Stimulated activated naive B cell treated with anti-CD40 and anti-IgM and Interleukin-4, amounts not matched to agents 10 μg/mL and 1 μg/mL and 100 μg/mL, for 72 hours (primary cell): ENCODE measurements at regions not wholly inside any gene's neighbourhood (a gene's known extent, or its start where the extent isn't known, plus 50 kb on each side); places are given as distances from the start of the nearest gene placed in this dataset.
"Not testable (repeated sequence)": the region's sequence is repeated elsewhere in the genome, so short reads cannot be mapped to it uniquely, and the experiment has no call there.

ENCODE experiments used
- ATAC-seq, 2 donors: fragments of 150-1000 bp; cut with Tn5 transposase; replicated peaks; 2 replicates each; pipeline ENCODE4 v1.10.0; 2021; ENCODE audit warnings: moderate library complexity in 1 of 2
- DNase-seq: peaks from one replicate; pipeline ENCODE4 v3.0.0; 2021
- H3K27ac Mint-ChIP-seq: one replicate; pipeline ENCODE4 v1.8.0; 2022; ENCODE audit warnings: mild to moderate bottlenecking, mixed read lengths
- H3K27me3 Mint-ChIP-seq, 2 donors: one replicate each; pipeline ENCODE4 v1.8.0; 2022; ENCODE audit warnings: mixed read lengths in 2 of 2
- H3K36me3 Mint-ChIP-seq, 2 donors: one replicate each; pipeline ENCODE4 v1.8.0; 2022; ENCODE audit warnings: mixed read lengths in 2 of 2, mild to moderate bottlenecking in 1 of 2
- H3K4me1 Mint-ChIP-seq, 2 donors: one replicate each; pipeline ENCODE4 v1.8.0; 2022; ENCODE audit warnings: mixed read lengths in 2 of 2, mild to moderate bottlenecking in 1 of 2
- H3K4me3 Mint-ChIP-seq, 2 donors: one replicate each; pipeline ENCODE4 v1.8.0; 2022; ENCODE audit warnings: mild to moderate bottlenecking in 2 of 2, mixed read lengths in 2 of 2, moderate library complexity in 1 of 2
- H3K9me3 Mint-ChIP-seq, 2 donors: one replicate each; pipeline ENCODE4 v1.8.0; 2022; ENCODE audit warnings: mixed read lengths in 2 of 2, mild to moderate bottlenecking in 1 of 2

GRCh38 chr2:156769802-156770201 is 333.6 kb downstream of the GPD2 start:
- no peak for ATAC-seq
- Mint-ChIP-seq H3K4me1 (no peaks in the 10 kb centered on the region), H3K27ac (no peak overlapping the region), H3K36me3 (no peaks in the 10 kb centered on the region), H3K4me3 (no peak overlapping the region), H3K9me3 (peaks cover 9 to 13% of the 10 kb centered on the region in 2 donors), H3K27me3 (peaks cover 0 to 6% of the 10 kb centered on the region in 2 donors)
- no peak for DNase-seq

- no peaks in the 10 kb centered on the region for H3K4me1 Mint-ChIP-seq
- no peak overlapping the region for H3K4me3 Mint-ChIP-seq
- no peaks in the 10 kb centered on the region for H3K36me3 Mint-ChIP-seq
- DNase-seq (no peak), ATAC-seq (no peak)
- H3K9me3 Mint-ChIP-seq, result peaks cover 7 to 8% of the 10 kb centered on the region in 2 donors
- no peak overlapping the region for H3K27ac Mint-ChIP-seq
- no peaks in the 10 kb centered on the region for H3K27me3 Mint-ChIP-seq
These were observed 342.7 kb downstream of the GPD2 start for GRCh38 chr2:156778916-156779315.

- Mint-ChIP-seq H3K4me3 (no peak overlapping the region), H3K27me3 (no peaks in the 10 kb centered on the region), H3K9me3 (peaks cover 6 to 8% of the 10 kb centered on the region in 2 donors), H3K36me3 (no peaks in the 10 kb centered on the region), H3K27ac (no peak overlapping the region), H3K4me1 (no peaks in the 10 kb centered on the region)
- DNase-seq (no peak), ATAC-seq (no peak)
These were observed 343.4 kb downstream of the GPD2 start for GRCh38 chr2:156779416-156780120.

GRCh38 chr2:156781677-156782076 is 345.5 kb downstream of the GPD2 start:
- not testable (repeated sequence) for ATAC-seq, H3K27ac Mint-ChIP-seq, DNase-seq, H3K4me1 Mint-ChIP-seq, H3K9me3 Mint-ChIP-seq, H3K4me3 Mint-ChIP-seq, H3K27me3 Mint-ChIP-seq, H3K36me3 Mint-ChIP-seq

GRCh38 chr2:156784020-156784701 is 348.0 kb downstream of the GPD2 start:
- H3K27ac Mint-ChIP-seq, result no peak overlapping the region
- H3K27me3 Mint-ChIP-seq, result no peaks in the 10 kb centered on the region
- DNase-seq, result no peak
- ATAC-seq, result no peak
- H3K4me1 Mint-ChIP-seq, result no peaks in the 10 kb centered on the region
- H3K4me3 Mint-ChIP-seq, result no peak overlapping the region
- peaks cover 1 to 8% of the 10 kb centered on the region in 2 donors for H3K9me3 Mint-ChIP-seq
- no peaks in the 10 kb centered on the region for H3K36me3 Mint-ChIP-seq

- Mint-ChIP-seq H3K36me3 (no peaks in the 10 kb centered on the region), H3K27me3 (no peaks in the 10 kb centered on the region), H3K27ac (no peak overlapping the region), H3K4me1 (no peaks in the 10 kb centered on the region), H3K9me3 (peaks cover 0 to 1% of the 10 kb centered on the region in 2 donors), H3K4me3 (no peak overlapping the region)
- DNase-seq (no peak), ATAC-seq (no peak)
These were observed 351.3 kb downstream of the GPD2 start for GRCh38 chr2:156787517-156787916.

GRCh38 chr2:156790343-156791037 is 354.3 kb downstream of the GPD2 start:
- no peaks in the 10 kb centered on the region for H3K4me1 Mint-ChIP-seq
- H3K36me3 Mint-ChIP-seq, result no peaks in the 10 kb centered on the region
- no peak overlapping the region for H3K4me3 Mint-ChIP-seq
- no peak overlapping the region for H3K27ac Mint-ChIP-seq
- H3K27me3 Mint-ChIP-seq, result no peaks in the 10 kb centered on the region
- H3K9me3 Mint-ChIP-seq, result peaks cover 0 to 1% of the 10 kb centered on the region in 2 donors
- no peak for DNase-seq
- ATAC-seq, result no peak

- ATAC-seq, result no peak
- Mint-ChIP-seq H3K27me3 (no peaks in the 10 kb centered on the region), H3K4me1 (no peaks in the 10 kb centered on the region), H3K36me3 (no peaks in the 10 kb centered on the region), H3K27ac (no peak overlapping the region), H3K4me3 (no peak overlapping the region), H3K9me3 (peaks cover 0 to 1% of the 10 kb centered on the region in 2 donors)
- no peak for DNase-seq
These were observed 356.2 kb downstream of the GPD2 start for GRCh38 chr2:156792242-156792840.

GRCh38 chr2:156797832-156798231 is 361.7 kb downstream of the GPD2 start:
- Mint-ChIP-seq H3K27me3 (no peaks in the 10 kb centered on the region), H3K9me3 (no peaks in the 10 kb centered on the region), H3K4me3 (no peak overlapping the region), H3K27ac (no peak overlapping the region), H3K4me1 (no peaks in the 10 kb centered on the region), H3K36me3 (no peaks in the 10 kb centered on the region)
- no peak for DNase-seq
- no peak for ATAC-seq

- Mint-ChIP-seq H3K27me3 (peaks cover 0 to 5% of the 10 kb centered on the region in 2 donors), H3K36me3 (no peaks in the 10 kb centered on the region), H3K9me3 (no peaks in the 10 kb centered on the region), H3K4me3 (no peak overlapping the region), H3K27ac (no peak overlapping the region), H3K4me1 (no peaks in the 10 kb centered on the region)
- DNase-seq (no peak), ATAC-seq (no peak)
These were observed 364.0 kb downstream of the GPD2 start for GRCh38 chr2:156800065-156800653.

- DNase-seq, result no peak
- H3K36me3 Mint-ChIP-seq, result no peaks in the 10 kb centered on the region
- ATAC-seq, result no peak
- no peaks in the 10 kb centered on the region for H3K4me1 Mint-ChIP-seq
- no peaks in the 10 kb centered on the region for H3K9me3 Mint-ChIP-seq
- peaks cover 0 to 5% of the 10 kb centered on the region in 2 donors for H3K27me3 Mint-ChIP-seq
- H3K4me3 Mint-ChIP-seq, result no peak overlapping the region
- H3K27ac Mint-ChIP-seq, result no peak overlapping the region
These were observed 364.7 kb downstream of the GPD2 start for GRCh38 chr2:156800781-156801361.

GRCh38 chr2:156803243-156803642 is 367.1 kb downstream of the GPD2 start:
- H3K27me3 Mint-ChIP-seq, result peaks cover 0 to 5% of the 10 kb centered on the region in 2 donors
- no peaks in the 10 kb centered on the region for H3K36me3 Mint-ChIP-seq
- DNase-seq, result no peak
- peaks cover 0 to 3% of the 10 kb centered on the region in 2 donors for H3K9me3 Mint-ChIP-seq
- H3K27ac Mint-ChIP-seq, result no peak overlapping the region
- ATAC-seq, result no peak
- H3K4me1 Mint-ChIP-seq, result no peaks in the 10 kb centered on the region
- no peak overlapping the region for H3K4me3 Mint-ChIP-seq

GRCh38 chr2:156803967-156804366 is 367.8 kb downstream of the GPD2 start:
- no peak for DNase-seq
- Mint-ChIP-seq H3K4me1 (no peaks in the 10 kb centered on the region), H3K36me3 (no peaks in the 10 kb centered on the region), H3K27ac (no peak overlapping the region), H3K27me3 (peaks cover 0 to 5% of the 10 kb centered on the region in 2 donors), H3K9me3 (peaks cover 0 to 3% of the 10 kb centered on the region in 2 donors), H3K4me3 (no peak overlapping the region)
- no peak for ATAC-seq

- Mint-ChIP-seq H3K27me3 (no peaks in the 10 kb centered on the region), H3K4me3 (no peak overlapping the region), H3K4me1 (no peaks in the 10 kb centered on the region), H3K36me3 (no peaks in the 10 kb centered on the region), H3K27ac (no peak overlapping the region), H3K9me3 (peaks cover 0 to 3% of the 10 kb centered on the region in 2 donors)
- ATAC-seq (no peak), DNase-seq (no peak)
These were observed 373.9 kb downstream of the GPD2 start for GRCh38 chr2:156810094-156810493.
